HCT116 (cell line): ENCODE measurements at regions not wholly inside any gene's neighbourhood (a gene's known extent, or its start where the extent isn't known, plus 50 kb on each side); places are given as distances from the start of the nearest gene placed in this dataset.

Experiments
- CBX3 ChIP-seq: IDR thresholded peaks from 2 replicates; pipeline ENCODE4 v1.6.1; 2012; ENCODE audit warnings: low read depth
- CEBPB ChIP-seq: IDR thresholded peaks from 2 replicates; pipeline ENCODE4 v1.6.1; 2012; ENCODE audit warnings: low read depth
- EGR1 ChIP-seq: IDR thresholded peaks from 2 replicates; pipeline ENCODE4 v1.6.1; 2012; ENCODE audit warnings: low read depth
- ELF1 ChIP-seq: IDR thresholded peaks from 2 replicates; pipeline ENCODE4 v1.6.1; 2012; ENCODE audit warnings: low read depth, borderline replicate concordance
- EZH2 ChIP-seq: fragments of 200-600 bp; sonication (generic); IDR thresholded peaks from 2 replicates; pipeline ENCODE4 v1.6.1; 2017; ENCODE audit warnings: antibody characterized with exemption, mixed run types
- EZH2phosphoT487 ChIP-seq: fragments of 200-600 bp; IDR thresholded peaks from 2 replicates; pipeline ENCODE4 v1.6.1; 2018; ENCODE audit warnings: antibody characterized with exemption, borderline replicate concordance
- JUND ChIP-seq: IDR thresholded peaks from 2 replicates; pipeline ENCODE4 v1.6.1; 2012
- POLR2A ChIP-seq: IDR thresholded peaks from 2 replicates; pipeline ENCODE4 v1.7.0; 2011; ENCODE audit warnings: borderline replicate concordance; ENCODE audit not compliant: insufficient read depth, insufficient read length; ENCODE audit errors: extremely low read depth
- SIN3A ChIP-seq: IDR thresholded peaks from 2 replicates; pipeline ENCODE4 v1.6.1; 2012; ENCODE audit warnings: low read depth
- YY1 ChIP-seq: IDR thresholded peaks from 2 replicates; pipeline ENCODE4 v1.6.1; 2011; ENCODE audit warnings: low read length, low read depth, moderate library complexity, mild to moderate bottlenecking; ENCODE audit not compliant: insufficient replicate concordance; ENCODE audit errors: extremely low read depth
- TF ChIP-seq, protein P1 (sequence below): IDR thresholded peaks from 2 replicates; pipeline ENCODE4 v1.6.1; 2012
- TF ChIP-seq, protein P2 (sequence below), 3 experiments: fragments of 200-600 bp in 1 of 3; sonication (generic) in 1 of 3; IDR thresholded peaks in 2 of 3; conservative IDR thresholded peaks in 1 of 3; 2 replicates each; pipeline ENCODE4 v1.5.1; 2012 to 2017; ENCODE audit warnings: low read depth in 2 of 3, low read length in 2 of 3, antibody characterized with exemption in 1 of 3, borderline replicate concordance in 1 of 3, control low read depth in 1 of 3, mild to moderate bottlenecking in 1 of 3, mixed read lengths in 1 of 3, mixed run types in 1 of 3, moderate library complexity in 1 of 3; ENCODE audit not compliant: insufficient read depth in 1 of 3

DNA sequence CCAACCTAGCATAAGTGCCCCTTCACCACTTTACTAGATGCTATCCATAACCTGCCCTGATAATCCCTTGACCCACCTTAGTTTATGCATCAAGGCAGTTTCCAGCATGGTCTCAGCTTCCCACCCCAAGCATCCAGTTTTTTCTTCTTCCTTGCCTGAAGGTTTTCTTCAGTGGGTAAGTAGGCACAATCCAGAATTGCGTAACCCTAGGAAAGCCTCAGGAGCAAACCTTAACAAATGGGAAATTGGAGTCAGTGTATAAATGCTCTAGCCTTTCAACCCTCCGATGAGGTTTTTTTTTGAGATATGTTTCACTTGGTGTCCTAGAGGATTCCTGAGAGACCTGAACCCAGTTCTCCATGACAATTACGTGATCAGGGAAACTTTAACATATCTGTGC is 614.0 kb upstream of the BOD1L1 start:
- TF ChIP-seq POLR2A (no peak), EZH2 (no peak), JUND (no peak), CEBPB (no peak), YY1 (no peak), ELF1 (no peak), SIN3A (no peak), EGR1 (no peak), CBX3 (no peak), EZH2phosphoT487 (no peak)
- TF ChIP-seq, protein P1, sequence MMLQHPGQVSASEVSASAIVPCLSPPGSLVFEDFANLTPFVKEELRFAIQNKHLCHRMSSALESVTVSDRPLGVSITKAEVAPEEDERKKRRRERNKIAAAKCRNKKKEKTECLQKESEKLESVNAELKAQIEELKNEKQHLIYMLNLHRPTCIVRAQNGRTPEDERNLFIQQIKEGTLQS = no peak
- TF ChIP-seq, protein P2, sequence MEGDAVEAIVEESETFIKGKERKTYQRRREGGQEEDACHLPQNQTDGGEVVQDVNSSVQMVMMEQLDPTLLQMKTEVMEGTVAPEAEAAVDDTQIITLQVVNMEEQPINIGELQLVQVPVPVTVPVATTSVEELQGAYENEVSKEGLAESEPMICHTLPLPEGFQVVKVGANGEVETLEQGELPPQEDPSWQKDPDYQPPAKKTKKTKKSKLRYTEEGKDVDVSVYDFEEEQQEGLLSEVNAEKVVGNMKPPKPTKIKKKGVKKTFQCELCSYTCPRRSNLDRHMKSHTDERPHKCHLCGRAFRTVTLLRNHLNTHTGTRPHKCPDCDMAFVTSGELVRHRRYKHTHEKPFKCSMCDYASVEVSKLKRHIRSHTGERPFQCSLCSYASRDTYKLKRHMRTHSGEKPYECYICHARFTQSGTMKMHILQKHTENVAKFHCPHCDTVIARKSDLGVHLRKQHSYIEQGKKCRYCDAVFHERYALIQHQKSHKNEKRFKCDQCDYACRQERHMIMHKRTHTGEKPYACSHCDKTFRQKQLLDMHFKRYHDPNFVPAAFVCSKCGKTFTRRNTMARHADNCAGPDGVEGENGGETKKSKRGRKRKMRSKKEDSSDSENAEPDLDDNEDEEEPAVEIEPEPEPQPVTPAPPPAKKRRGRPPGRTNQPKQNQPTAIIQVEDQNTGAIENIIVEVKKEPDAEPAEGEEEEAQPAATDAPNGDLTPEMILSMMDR (IDR thresholded peaks at IDR 0.05 in 2 of 3, conservative IDR thresholded peaks at IDR 0.05 in 1 of 3; ENCODE audit: borderline replicate concordance in 1 of 3, insufficient read depth in 1 of 3, low read depth in 2 of 3, low read length in 2 of 3) = no peak
